HFFc6 (cell line): ENCODE measurements at regions not wholly inside any gene's neighbourhood (a gene's known extent, or its start where the extent isn't known, plus 50 kb on each side); places are given as distances from the start of the nearest gene placed in this dataset.

Experiments
- DNase-seq: peaks from one replicate; pipeline ENCODE4 v3.0.0-alpha.2; 2018
- H3K27ac Mint-ChIP-seq: 2 replicates; pipeline ENCODE4 v1.8.0; 2020; ENCODE audit warnings: mild to moderate bottlenecking, mixed read lengths
- H3K27me3 Mint-ChIP-seq: 2 replicates; pipeline ENCODE4 v1.8.0; 2021; ENCODE audit warnings: mild to moderate bottlenecking, moderate library complexity, mixed read lengths; ENCODE audit not compliant: insufficient read depth
- H3K36me3 Mint-ChIP-seq: 2 replicates; pipeline ENCODE4 v1.8.0; 2021; ENCODE audit warnings: low read depth, mixed read lengths
- H3K4me1 Mint-ChIP-seq: 2 replicates; pipeline ENCODE4 v1.8.0; 2020; ENCODE audit warnings: low read depth, mixed read lengths
- H3K4me3 Mint-ChIP-seq: 2 replicates; pipeline ENCODE4 v1.8.0; 2020; ENCODE audit warnings: mild to moderate bottlenecking, moderate library complexity, mixed read lengths
- H3K9me3 Mint-ChIP-seq: 2 replicates; pipeline ENCODE4 v1.8.0; 2020; ENCODE audit warnings: mild to moderate bottlenecking, mixed read lengths
- TF ChIP-seq, protein P1 (sequence below): fragments of 200-600 bp; sonication (generic); IDR thresholded peaks from 2 replicates; pipeline ENCODE4 v1.5.0; 2021; ENCODE audit warnings: antibody characterized with exemption, mild to moderate bottlenecking

- no peak for DNase-seq
- TF ChIP-seq, protein P1, sequence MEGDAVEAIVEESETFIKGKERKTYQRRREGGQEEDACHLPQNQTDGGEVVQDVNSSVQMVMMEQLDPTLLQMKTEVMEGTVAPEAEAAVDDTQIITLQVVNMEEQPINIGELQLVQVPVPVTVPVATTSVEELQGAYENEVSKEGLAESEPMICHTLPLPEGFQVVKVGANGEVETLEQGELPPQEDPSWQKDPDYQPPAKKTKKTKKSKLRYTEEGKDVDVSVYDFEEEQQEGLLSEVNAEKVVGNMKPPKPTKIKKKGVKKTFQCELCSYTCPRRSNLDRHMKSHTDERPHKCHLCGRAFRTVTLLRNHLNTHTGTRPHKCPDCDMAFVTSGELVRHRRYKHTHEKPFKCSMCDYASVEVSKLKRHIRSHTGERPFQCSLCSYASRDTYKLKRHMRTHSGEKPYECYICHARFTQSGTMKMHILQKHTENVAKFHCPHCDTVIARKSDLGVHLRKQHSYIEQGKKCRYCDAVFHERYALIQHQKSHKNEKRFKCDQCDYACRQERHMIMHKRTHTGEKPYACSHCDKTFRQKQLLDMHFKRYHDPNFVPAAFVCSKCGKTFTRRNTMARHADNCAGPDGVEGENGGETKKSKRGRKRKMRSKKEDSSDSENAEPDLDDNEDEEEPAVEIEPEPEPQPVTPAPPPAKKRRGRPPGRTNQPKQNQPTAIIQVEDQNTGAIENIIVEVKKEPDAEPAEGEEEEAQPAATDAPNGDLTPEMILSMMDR: no peak
- no peaks in the 10 kb centered on the region; the same call in 1 of the 2 replicates for H3K4me1 Mint-ChIP-seq
- H3K9me3 Mint-ChIP-seq: no peaks in the 10 kb centered on the region
- H3K27me3 Mint-ChIP-seq: no peaks in the 10 kb centered on the region; the same call in 1 of the 2 replicates
- no peak overlapping the region for H3K27ac Mint-ChIP-seq
- no peaks in the 10 kb centered on the region for H3K36me3 Mint-ChIP-seq
- no peak overlapping the region for H3K4me3 Mint-ChIP-seq
Measured at GRCh38 chr3:106281221-106281620, 412.4 kb upstream of the CBLB start.

GRCh38 chr3:106282943-106283342 lies 414.1 kb upstream of the CBLB start:
- H3K4me3 Mint-ChIP-seq: no peak overlapping the region
- no peaks in the 10 kb centered on the region; the same call in 1 of the 2 replicates for H3K4me1 Mint-ChIP-seq
- DNase-seq: no peak
- no peaks in the 10 kb centered on the region for H3K9me3 Mint-ChIP-seq
- TF ChIP-seq, protein P1: no peak
- no peak overlapping the region for H3K27ac Mint-ChIP-seq
- H3K36me3 Mint-ChIP-seq: no peaks in the 10 kb centered on the region
- H3K27me3 Mint-ChIP-seq: no peaks in the 10 kb centered on the region; the same call in 1 of the 2 replicates

DNA sequence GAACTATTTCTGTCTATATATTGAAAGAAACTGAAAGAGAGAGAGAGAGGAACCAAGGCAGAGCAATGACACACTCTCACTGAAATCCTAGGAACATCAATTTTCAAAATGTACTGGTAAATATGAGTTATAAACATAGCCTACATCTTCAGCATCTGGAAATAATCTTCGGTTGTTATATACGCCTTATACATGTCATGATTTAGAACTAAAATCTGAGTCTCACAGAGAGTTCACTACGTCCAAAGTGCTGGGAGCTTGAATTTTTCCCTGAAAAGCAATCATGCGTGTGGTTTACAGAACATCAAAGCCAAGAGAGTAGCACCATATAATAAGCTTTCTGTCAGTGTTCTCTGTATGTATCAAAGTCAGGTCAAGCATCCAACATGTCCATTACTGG lies 420.0 kb upstream of the CBLB start:
- Mint-ChIP-seq H3K27me3 (no peaks in the 10 kb centered on the region; the same call in 1 of the 2 replicates), H3K36me3 (no peaks in the 10 kb centered on the region), H3K4me3 (no peak overlapping the region), H3K4me1 (no peaks in the 10 kb centered on the region), H3K27ac (no peak overlapping the region), H3K9me3 (no peaks in the 10 kb centered on the region)
- DNase-seq: no peak
- TF ChIP-seq, protein P1: no peak

DNA sequence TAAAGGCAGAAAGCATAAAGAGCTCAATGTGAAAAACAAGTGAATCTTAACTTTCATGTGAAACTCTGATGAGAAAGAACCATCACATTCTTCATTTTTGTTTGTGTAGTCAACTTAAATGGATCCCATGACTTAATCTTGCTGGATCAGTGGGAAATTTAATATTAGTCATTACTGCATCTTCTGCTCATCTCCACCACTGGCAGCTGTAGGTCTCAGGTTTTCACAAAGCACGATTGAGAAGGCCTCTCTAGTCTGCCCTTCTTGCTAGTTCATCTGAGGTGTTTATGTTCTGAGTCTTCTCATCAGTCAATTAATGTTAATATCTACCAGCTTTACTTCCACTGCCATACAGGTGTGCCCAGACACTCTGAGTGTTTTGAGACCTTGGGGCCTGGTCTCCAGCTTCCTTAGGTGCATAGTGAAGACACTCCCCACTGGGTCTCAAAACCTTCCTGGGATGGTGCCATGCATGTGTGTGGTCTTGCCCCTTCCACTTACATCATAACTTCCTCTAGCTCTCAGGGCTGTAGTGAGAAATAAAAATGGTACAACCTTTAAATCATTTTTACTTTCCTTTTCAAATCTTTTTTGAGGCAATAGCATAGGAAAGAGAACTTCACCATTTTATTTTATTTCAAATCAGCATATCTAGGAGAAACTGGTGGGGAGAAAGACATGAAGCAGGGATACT lies 421.6 kb upstream of the CBLB start:
- no peak for DNase-seq
- Mint-ChIP-seq H3K27me3 (no peaks in the 10 kb centered on the region), H3K9me3 (no peaks in the 10 kb centered on the region), H3K27ac (no peak overlapping the region), H3K36me3 (no peaks in the 10 kb centered on the region), H3K4me1 (no peaks in the 10 kb centered on the region), H3K4me3 (no peak overlapping the region)
- TF ChIP-seq, protein P1: no peak

DNA sequence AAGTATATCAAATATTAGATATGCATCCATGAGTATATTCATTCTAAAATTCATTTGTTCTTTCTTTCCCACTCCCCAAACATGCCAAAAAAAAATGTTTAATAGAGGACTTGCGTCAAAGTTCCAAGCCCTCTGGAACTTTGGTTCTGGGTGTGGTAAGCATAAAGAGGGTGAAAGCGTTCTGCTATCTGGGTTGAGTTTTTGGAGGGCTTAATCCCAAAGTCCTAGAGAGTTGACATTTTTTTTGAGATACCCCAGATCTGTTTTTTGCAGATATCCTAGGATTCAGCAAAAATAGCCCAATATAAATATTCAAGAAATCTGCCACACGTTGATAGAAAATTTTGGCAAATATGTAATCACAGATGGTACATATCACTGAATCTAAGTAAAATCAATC lies 424.3 kb upstream of the CBLB start:
- no peaks in the 10 kb centered on the region for H3K36me3 Mint-ChIP-seq
- H3K27ac Mint-ChIP-seq: no peak overlapping the region
- H3K9me3 Mint-ChIP-seq: no peaks in the 10 kb centered on the region
- TF ChIP-seq, protein P1: no peak
- no peaks in the 10 kb centered on the region for H3K4me1 Mint-ChIP-seq
- DNase-seq: no peak
- no peaks in the 10 kb centered on the region for H3K27me3 Mint-ChIP-seq
- H3K4me3 Mint-ChIP-seq: no peak overlapping the region
